HCT116 (cell line): ENCODE measurements at regions not wholly inside any gene's neighbourhood (a gene's known extent, or its start where the extent isn't known, plus 50 kb on each side); places are given as distances from the start of the nearest gene placed in this dataset.

Experiments
- ATAC-seq: fragments of 200-7000 bp; cut with Tn5 transposase; 2 replicates; pipeline ENCODE4 v1.9.1; 2020; ENCODE audit warnings: mild to moderate bottlenecking, moderate library complexity
- BruUV-seq: library from RNA; stranded (reverse); fragments of 400-500 nt; replicated peaks from 2 replicates; lab custom pipeline; 2021; lab: Mats Ljungman, UMichigan
- CTCF ChIA-PET: fragments of 300-600 bp; sonication (Branson Sonifier 250); formaldehyde crosslinking; loops from one replicate; lab custom pipeline; 2021; ENCODE audit warnings: antibody characterized with exemption; lab: Charles Lee
- POLR2A ChIA-PET: fragments of 300-600, 350-600 bp; sonication (Branson Sonifier 250); formaldehyde crosslinking; loops from one replicate; lab custom pipeline; 2021; ENCODE audit warnings: antibody characterized with exemption; lab: Charles Lee
- RAD21 ChIA-PET, 2 experiments: fragments of 300-600 bp; sonication (Branson Sonifier 250); formaldehyde crosslinking; loops; one replicate each; lab custom pipeline; 2023; ENCODE audit warnings: low total read pairs in 2 of 2; ENCODE audit not compliant: uncharacterized antibody in 2 of 2, unreplicated experiment in 2 of 2, low non-redundant PET in 1 of 2; lab: Charles Lee
- DNase-seq: peaks from one replicate; pipeline ENCODE4 v3.0.0-alpha.2; 2010; ENCODE audit warnings: low read depth, low spot score
- H2AFZ ChIP-seq: fragments of 200-600 bp; shearing (Covaris generic), sonication (generic); 2 replicates; pipeline ENCODE4 v1.6.1; 2017; ENCODE audit warnings: low read depth, mixed run types, mixed read lengths, antibody characterized with exemption, low read length; ENCODE audit not compliant: poor library complexity, severe bottlenecking
- H3K27ac ChIP-seq: 2 replicates; pipeline ENCODE4 v1.5.1; 2012; ENCODE audit warnings: low read depth, low read length
- H3K27me3 ChIP-seq: fragments of 200-600 bp; sonication (generic); 2 replicates; pipeline ENCODE4 v1.6.1; 2016; ENCODE audit warnings: mixed run types, low read length, mixed read lengths; ENCODE audit not compliant: insufficient read depth
- H3K36me3 ChIP-seq, 2 experiments: fragments of 200-500 bp in 1 of 2; fragments of 200-600 bp in 1 of 2; sonication (Bioruptor generic) in 1 of 2; sonication (generic) in 1 of 2; 2 replicates each; pipeline versions ENCODE4 v1.5.1 to v1.6.1; 2014 to 2016; ENCODE audit warnings: low read length in 2 of 2, inconsistent platforms in 1 of 2, mixed read lengths in 1 of 2, mixed run types in 1 of 2; ENCODE audit not compliant: insufficient read depth in 2 of 2, control insufficient read depth in 1 of 2
- H3K4me1 ChIP-seq, 2 experiments: fragments of 200-600 bp in 1 of 2; sonication (generic) in 1 of 2; 2 replicates each; pipeline versions ENCODE4 v1.5.1 to v1.6.1; 2012 to 2017; ENCODE audit warnings: low read length in 2 of 2, inconsistent platforms in 1 of 2, mild to moderate bottlenecking in 1 of 2, mixed read lengths in 1 of 2, mixed run types in 1 of 2, moderate library complexity in 1 of 2; ENCODE audit not compliant: insufficient read depth in 2 of 2, control insufficient read depth in 1 of 2
- H3K4me2 ChIP-seq: fragments of 200-600 bp; sonication (generic); 2 replicates; pipeline ENCODE4 v1.6.1; 2017; ENCODE audit warnings: mixed run types, low read length, mixed read lengths
- H3K4me3 ChIP-seq, 2 experiments: fragments of 200-600 bp in 1 of 2; sonication (generic) in 1 of 2; replicated peaks in 1 of 2; 2 replicates each; pipeline ENCODE4 v1.5.1; 2011 to 2016; ENCODE audit warnings: low read length in 2 of 2, control low read depth in 1 of 2, low read depth in 1 of 2, mild to moderate bottlenecking in 1 of 2, mixed read lengths in 1 of 2, mixed run types in 1 of 2
- H3K79me2 ChIP-seq: fragments of 200-600 bp; sonication (generic); 2 replicates; pipeline ENCODE4 v1.6.1; 2017; ENCODE audit warnings: mild to moderate bottlenecking, mixed run types, low read length, moderate library complexity, mixed read lengths; ENCODE audit not compliant: insufficient read depth
- H3K9ac ChIP-seq: fragments of 200-600 bp; sonication (generic); 2 replicates; pipeline ENCODE4 v1.6.1; 2016; ENCODE audit warnings: low read length, mixed read lengths
- H3K9me2 ChIP-seq: fragments of 200-600 bp; sonication (generic), shearing (Covaris generic); 2 replicates; pipeline ENCODE4 v1.6.1; 2017; ENCODE audit warnings: mixed run types, mild to moderate bottlenecking, moderate library complexity; ENCODE audit not compliant: insufficient read depth
- H3K9me3 ChIP-seq, 2 experiments: fragments of 200-500 bp in 1 of 2; fragments of 200-600 bp in 1 of 2; sonication (Bioruptor generic) in 1 of 2; sonication (generic) in 1 of 2; 2 replicates each; pipeline ENCODE4 v1.6.1; 2014 to 2017; ENCODE audit warnings: low read length in 2 of 2, mixed read lengths in 2 of 2, inconsistent platforms in 1 of 2, low read depth in 1 of 2, mild to moderate bottlenecking in 1 of 2, mixed run types in 1 of 2, moderate library complexity in 1 of 2; ENCODE audit not compliant: control insufficient read depth in 1 of 2, insufficient read depth in 1 of 2
- H4K20me1 ChIP-seq: fragments of 200-600 bp; sonication (generic), shearing (Covaris generic); 2 replicates; pipeline ENCODE4 v1.6.1; 2017; ENCODE audit warnings: mixed run types, mild to moderate bottlenecking, moderate library complexity; ENCODE audit not compliant: insufficient read depth
- CBX3 ChIP-seq: IDR thresholded peaks from 2 replicates; pipeline ENCODE4 v1.6.1; 2012; ENCODE audit warnings: low read depth
- CEBPB ChIP-seq: IDR thresholded peaks from 2 replicates; pipeline ENCODE4 v1.6.1; 2012; ENCODE audit warnings: low read depth
- CTCF ChIP-seq, 3 experiments: fragments of 200-600 bp in 1 of 3; sonication (generic) in 1 of 3; IDR thresholded peaks in 2 of 3; conservative IDR thresholded peaks in 1 of 3; 2 replicates each; pipeline ENCODE4 v1.5.1; 2012 to 2017; ENCODE audit warnings: low read depth in 2 of 3, low read length in 2 of 3, antibody characterized with exemption in 1 of 3, borderline replicate concordance in 1 of 3, control low read depth in 1 of 3, mild to moderate bottlenecking in 1 of 3, mixed read lengths in 1 of 3, mixed run types in 1 of 3, moderate library complexity in 1 of 3; ENCODE audit not compliant: insufficient read depth in 1 of 3
- EZH2phosphoT487 ChIP-seq: fragments of 200-600 bp; IDR thresholded peaks from 2 replicates; pipeline ENCODE4 v1.6.1; 2018; ENCODE audit warnings: antibody characterized with exemption, borderline replicate concordance
- JUND ChIP-seq: IDR thresholded peaks from 2 replicates; pipeline ENCODE4 v1.6.1; 2012
- POLR2A ChIP-seq: IDR thresholded peaks from 2 replicates; pipeline ENCODE4 v1.7.0; 2011; ENCODE audit warnings: borderline replicate concordance; ENCODE audit not compliant: insufficient read depth, insufficient read length; ENCODE audit errors: extremely low read depth
- POLR2AphosphoS5 ChIP-seq: IDR thresholded peaks from 2 replicates; pipeline ENCODE4 v1.6.1; 2011; ENCODE audit warnings: mild to moderate bottlenecking, low read depth, low read length, moderate library complexity
- REST ChIP-seq: IDR thresholded peaks from 2 replicates; pipeline ENCODE4 v1.6.1; 2012; ENCODE audit warnings: low read depth
- SP1 ChIP-seq: IDR thresholded peaks from 2 replicates; pipeline ENCODE4 v1.6.1; 2012; ENCODE audit warnings: low read depth
- SRF ChIP-seq: IDR thresholded peaks from 2 replicates; pipeline ENCODE4 v1.6.1; 2012; ENCODE audit warnings: low read depth
- TCF7L2 ChIP-seq: IDR thresholded peaks from 2 replicates; pipeline ENCODE4 v1.7.0; 2011; ENCODE audit warnings: borderline replicate concordance, inconsistent platforms; ENCODE audit not compliant: insufficient read depth, insufficient read length; ENCODE audit errors: extremely low read depth
- ZFX ChIP-seq: fragments of 450-650 bp; IDR thresholded peaks from 2 replicates; pipeline ENCODE4 v1.6.1; 2017
- intact Hi-C: fragments of 100-400 bp; cut with micrococcal nuclease; formaldehyde crosslinking; loops from 2 replicates; pipeline ENCODE4 v1.10.0; 2022

GRCh38 chr5:127183332-127183731, 107.3 kb upstream of the MEGF10 start (continued):
- no peak for TF ChIP-seq EZH2phosphoT487
- TF ChIP-seq, all 23 proteins: peak for 0

GRCh38 chr5:127184851-127185250, 105.7 kb upstream of the MEGF10 start:
- Histone ChIP-seq H3K9ac (no peak overlapping the region), H2AFZ (no peak overlapping the region)
- RAD21 ChIA-PET = no interaction called here
- no peak for TF ChIP-seq CTCF (IDR thresholded peaks at IDR 0.05 in 2 of 3, conservative IDR thresholded peaks at IDR 0.05 in 1 of 3; ENCODE audit: borderline replicate concordance in 1 of 3, insufficient read depth in 1 of 3, low read depth in 2 of 3, low read length in 2 of 3)
- TF ChIP-seq CBX3 = no peak
- no peak for TF ChIP-seq JUND
- no peak for TF ChIP-seq SRF
- TF ChIP-seq POLR2A = no peak
- no peak for TF ChIP-seq POLR2AphosphoS5
- no peak for TF ChIP-seq TCF7L2
- TF ChIP-seq ZFX = no peak
- TF ChIP-seq SP1 = no peak
- no peak for TF ChIP-seq EZH2phosphoT487
- no peak for TF ChIP-seq CEBPB
- no peak for TF ChIP-seq REST
- TF ChIP-seq, all 23 proteins: peak for 0
- no peaks in the 10 kb centered on the region for H3K9me3 ChIP-seq
- H3K79me2 ChIP-seq = no peaks in the 10 kb centered on the region
- no peak overlapping the region for H3K4me3 ChIP-seq
- DNase-seq (no peak), ATAC-seq (no peak)
- no peaks in the 10 kb centered on the region for H4K20me1 ChIP-seq
- BruUV-seq = no TSS peak
- H3K4me1 ChIP-seq = 0 out of 4 replicates have a peak, but pooled peaks cover 0 to 5% of the 10 kb centered on the region in 2 experiments
- H3K36me3 ChIP-seq = no peaks in the 10 kb centered on the region
- H3K4me2 ChIP-seq = no peak overlapping the region
- ChIA-PET POLR2A (no interaction called here), CTCF (no interaction called here)
- no peaks in the 10 kb centered on the region for H3K27me3 ChIP-seq
- no peak overlapping the region for H3K27ac ChIP-seq
- H3K9me2 ChIP-seq = no peaks in the 10 kb centered on the region
- intact Hi-C loops = no loop called here
